Keratinocyte (primary cell): ENCODE measurements at regions not wholly inside any gene's neighbourhood (a gene's known extent, or its start where the extent isn't known, plus 50 kb on each side); places are given as distances from the start of the nearest gene placed in this dataset.

Experiments
- DNase-seq: peaks from one replicate; pipeline ENCODE4 v3.0.0-alpha.2; 2011; ENCODE audit warnings: low read depth, missing footprints, low spot score
- FAIRE-seq: peaks from 2 replicates; lab custom pipeline; 2011; peaks lifted over from hg19 to GRCh38; lab: Jason Lieb, UNC
- H2AFZ ChIP-seq: 2 replicates; pipeline ENCODE4 v1.6.0; 2012; ENCODE audit warnings: low read length, control low read depth, inconsistent platforms; ENCODE audit not compliant: control insufficient read depth
- H3K27ac ChIP-seq: 2 replicates; pipeline ENCODE4 v1.5.1; 2011; ENCODE audit warnings: low read length; ENCODE audit not compliant: control insufficient read depth, insufficient read depth
- H3K27me3 ChIP-seq: 3 replicates; pipeline ENCODE4 v1.6.0; 2011; ENCODE audit warnings: low read length; ENCODE audit not compliant: control insufficient read depth, insufficient read depth; ENCODE audit errors: extremely low read depth
- H3K36me3 ChIP-seq, 2 experiments: 2 replicates in 1 of 2; 3 replicates in 1 of 2; pipeline ENCODE4 v1.5.1; 2011; ENCODE audit warnings: low read length in 2 of 2, mild to moderate bottlenecking in 1 of 2; ENCODE audit not compliant: control insufficient read depth in 2 of 2, insufficient read depth in 2 of 2; ENCODE audit errors: extremely low read depth in 1 of 2
- H3K4me1 ChIP-seq: 3 replicates; pipeline ENCODE4 v1.5.1; 2011; ENCODE audit warnings: low read length; ENCODE audit not compliant: control insufficient read depth, insufficient read depth; ENCODE audit errors: extremely low read depth
- H3K4me2 ChIP-seq: 3 replicates; pipeline ENCODE4 v1.6.0; 2011; ENCODE audit warnings: low read depth, low read length; ENCODE audit not compliant: control insufficient read depth, insufficient read depth; ENCODE audit errors: extremely low read depth
- H3K4me3 ChIP-seq, 3 experiments: fragments of 200-600 bp in 1 of 3; sonication (generic) in 1 of 3; 2 replicates in 2 of 3; 3 replicates in 1 of 3; pipeline ENCODE4 v1.5.1; 2011 to 2016; ENCODE audit warnings: low read length in 3 of 3, mild to moderate bottlenecking in 3 of 3, control low read depth in 2 of 3, inconsistent platforms in 1 of 3, low read depth in 1 of 3, mixed read lengths in 1 of 3, mixed run types in 1 of 3, moderate library complexity in 1 of 3; ENCODE audit not compliant: control insufficient read depth in 2 of 3, insufficient read depth in 2 of 3; ENCODE audit errors: extremely low read depth in 1 of 3
- H3K79me2 ChIP-seq: 2 replicates; pipeline ENCODE4 v1.6.0; 2012; ENCODE audit warnings: low read length; ENCODE audit not compliant: control insufficient read depth, insufficient read depth
- H3K9ac ChIP-seq: 3 replicates; pipeline ENCODE4 v1.6.0; 2011; ENCODE audit warnings: low read length; ENCODE audit not compliant: control insufficient read depth, insufficient read depth; ENCODE audit errors: extremely low read depth
- H3K9me1 ChIP-seq: 3 replicates; pipeline ENCODE4 v1.6.0; 2011; ENCODE audit warnings: low read length; ENCODE audit not compliant: control insufficient read depth, insufficient read depth; ENCODE audit errors: extremely low read depth
- H3K9me3 ChIP-seq: 2 replicates; pipeline ENCODE4 v1.5.1; 2012; ENCODE audit warnings: low read depth, low read length; ENCODE audit not compliant: control insufficient read depth
- H4K20me1 ChIP-seq: 3 replicates; pipeline ENCODE4 v1.6.0; 2011; ENCODE audit warnings: low read length; ENCODE audit not compliant: control insufficient read depth, insufficient read depth; ENCODE audit errors: extremely low read depth
- CTCF ChIP-seq, 3 experiments: IDR thresholded peaks in 1 of 3; conservative IDR thresholded peaks in 1 of 3; optimal IDR thresholded peaks in 1 of 3; 2 replicates in 2 of 3; 3 replicates in 1 of 3; pipeline versions ENCODE3 to v1.5.1; 2011; ENCODE audit warnings: low read length in 3 of 3, mild to moderate bottlenecking in 3 of 3, moderate library complexity in 2 of 3, control low read depth in 1 of 3, inconsistent platforms in 1 of 3; ENCODE audit not compliant: insufficient read depth in 2 of 3; ENCODE audit errors: extremely low read depth in 1 of 3
- EZH2 ChIP-seq: IDR thresholded peaks from one replicate; pipeline ENCODE4 v1.6.1; 2012; ENCODE audit warnings: inconsistent platforms, mild to moderate bottlenecking, low read length, moderate library complexity
- dilution Hi-C: fragments of 300-500 bp; cut with MboI; formaldehyde crosslinking; loops from one replicate; pipeline ENCODE4 v1.7.0; 2020; ENCODE audit warnings: low sequenced_read_pairs; ENCODE audit not compliant: extremely low pct_ligation_motif_present

GRCh38 chr11:45484326-45484883 is 181.0 kb downstream of the CHST1 start:
- dilution Hi-C loops: no loop called here
- DNase-seq (no peak), FAIRE-seq (no peak)
- no peaks in the 10 kb centered on the region for H3K79me2 ChIP-seq
- H4K20me1 ChIP-seq: no peaks in the 10 kb centered on the region
- H3K27ac ChIP-seq: no peak overlapping the region
- no peak overlapping the region for H3K4me3 ChIP-seq
- H3K9me1 ChIP-seq: no peaks in the 10 kb centered on the region
- no peak overlapping the region for H3K4me2 ChIP-seq
- H2AFZ ChIP-seq: no peak overlapping the region
- no peaks in the 10 kb centered on the region for H3K4me1 ChIP-seq
- no peaks in the 10 kb centered on the region for H3K36me3 ChIP-seq
- TF ChIP-seq EZH2 (no peak), CTCF (optimal IDR thresholded peaks at IDR 0.05 in 1 of 3, IDR thresholded peaks at IDR 0.05 in 1 of 3, conservative IDR thresholded peaks at IDR 0.05 in 1 of 3; ENCODE audit: extremely low read depth in 1 of 3, insufficient read depth in 2 of 3, low read length in 3 of 3) (no peak)
- H3K27me3 ChIP-seq: peaks cover 7% of the 10 kb centered on the region
- no peaks in the 10 kb centered on the region for H3K9me3 ChIP-seq
- no peak overlapping the region for H3K9ac ChIP-seq

DNA sequence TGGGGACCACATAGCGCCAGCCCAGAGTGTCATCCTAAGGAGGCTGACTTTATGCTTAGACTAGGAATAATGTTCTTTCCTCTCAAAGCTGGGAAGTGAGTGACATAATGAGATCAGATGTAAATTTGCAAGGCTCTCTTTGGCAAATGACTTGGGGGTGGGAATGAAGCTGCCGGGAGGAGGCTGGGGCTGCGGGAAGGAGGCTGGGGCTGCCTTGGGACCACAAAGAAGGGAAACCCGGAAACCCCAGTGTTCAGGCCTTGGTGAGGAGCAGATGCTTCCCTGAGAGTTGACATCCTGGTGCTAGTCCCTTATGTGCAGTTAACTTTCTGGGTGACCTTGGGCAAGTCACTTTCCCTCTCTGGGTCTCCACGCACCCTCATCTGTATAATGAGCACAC is 182.0 kb downstream of the CHST1 start:
- dilution Hi-C loops: no loop called here
- FAIRE-seq (no peak), DNase-seq (no peak)

More for the DNA sequence above, 182.0 kb downstream of the CHST1 start:
- Histone ChIP-seq H3K9me1 (no peaks in the 10 kb centered on the region), H3K9ac (no peak overlapping the region), H3K4me2 (no peak overlapping the region), H4K20me1 (no peaks in the 10 kb centered on the region), H3K4me1 (no peaks in the 10 kb centered on the region), H3K4me3 (no peak overlapping the region), H3K79me2 (no peaks in the 10 kb centered on the region), H3K27me3 (peaks cover 5% of the 10 kb centered on the region), H3K27ac (no peak overlapping the region), H3K36me3 (no peaks in the 10 kb centered on the region), H3K9me3 (no peaks in the 10 kb centered on the region), H2AFZ (no peak overlapping the region)
- TF ChIP-seq EZH2 (no peak), CTCF (optimal IDR thresholded peaks at IDR 0.05 in 1 of 3, IDR thresholded peaks at IDR 0.05 in 1 of 3, conservative IDR thresholded peaks at IDR 0.05 in 1 of 3; ENCODE audit: extremely low read depth in 1 of 3, insufficient read depth in 2 of 3, low read length in 3 of 3) (no peak)
